Activated CD4-positive, alpha-beta T cell treated with anti-CD3 and anti-CD28 coated beads for 24 hours (primary cell): ENCODE measurements at regions not wholly inside any gene's neighbourhood (a gene's known extent, or its start where the extent isn't known, plus 50 kb on each side); places are given as distances from the start of the nearest gene placed in this dataset.

Source experiments
- DNase-seq, 2 donors: peaks; one replicate each; pipeline ENCODE4 v3.0.0-alpha.2; 2020; ENCODE audit warnings: low read depth in 2 of 2

- DNase-seq = no peak
Observed at GRCh38 chr5:74954919-74955318, 88.7 kb upstream of the FAM169A start.

GRCh38 chr5:74953937-74954720 lies 87.9 kb upstream of the FAM169A start:
- no peak for DNase-seq

GRCh38 chr5:74953554-74953936 lies 87.4 kb upstream of the FAM169A start:
- no peak for DNase-seq

GRCh38 chr5:74952406-74952805 lies 86.2 kb upstream of the FAM169A start:
- no peak for DNase-seq

- DNase-seq = no peak
Observed at GRCh38 chr5:74951865-74952264, 85.7 kb upstream of the FAM169A start.

GRCh38 chr5:74950836-74951515 lies 84.8 kb upstream of the FAM169A start:
- no peak for DNase-seq

- DNase-seq = no peak
Observed at GRCh38 chr5:74949976-74950375, 83.8 kb upstream of the FAM169A start.

GRCh38 chr5:74948031-74948546 lies 81.9 kb upstream of the FAM169A start:
- no peak for DNase-seq

GRCh38 chr5:74946471-74946870 lies 80.3 kb upstream of the FAM169A start:
- no peak for DNase-seq

- DNase-seq = peak in 1 of 2 donors; percentile 20
Observed at GRCh38 chr5:74945561-74946165, 79.5 kb upstream of the FAM169A start.

GRCh38 chr5:74943905-74944304 lies 77.7 kb upstream of the FAM169A start:
- DNase-seq = no peak

GRCh38 chr5:74942622-74943286 lies 76.6 kb upstream of the FAM169A start:
- DNase-seq = no peak

- DNase-seq = no peak
Observed at GRCh38 chr5:74940782-74941353, 74.7 kb upstream of the FAM169A start.

GRCh38 chr5:74938250-74938933 lies 72.2 kb upstream of the FAM169A start:
- DNase-seq = no peak

GRCh38 chr5:74935752-74936091 lies 69.5 kb upstream of the FAM169A start:
- DNase-seq = no peak

GRCh38 chr5:74934949-74935751 lies 69.0 kb upstream of the FAM169A start:
- no peak for DNase-seq

- no peak for DNase-seq
Observed at GRCh38 chr5:74927336-74927735, 61.1 kb upstream of the FAM169A start.

- no peak for DNase-seq
Observed at GRCh38 chr5:74919487-74919886, 53.3 kb upstream of the FAM169A start.

GRCh38 chr5:74919041-74919440 lies 52.9 kb upstream of the FAM169A start:
- no peak for DNase-seq

- no peak for DNase-seq
Observed at GRCh38 chr5:74918232-74918669, 52.1 kb upstream of the FAM169A start.
